Loucy (cell line): ENCODE measurements at regions not wholly inside any gene's neighbourhood (a gene's known extent, or its start where the extent isn't known, plus 50 kb on each side); places are given as distances from the start of the nearest gene placed in this dataset.
"Not testable (repeated sequence)": the region's sequence is repeated elsewhere in the genome, so short reads cannot be mapped to it uniquely, and the experiment has no call there.

Source experiments
- H2AFZ ChIP-seq: fragments of 200-600 bp; sonication (generic); 2 replicates; pipeline ENCODE4 v1.6.0; 2016; ENCODE audit warnings: antibody characterized with exemption, mild to moderate bottlenecking, low read length, moderate library complexity
- H3F3A ChIP-seq: fragments of 200-600 bp; 2 replicates; pipeline ENCODE4 v1.6.0; 2016; ENCODE audit warnings: antibody characterized with exemption, low read depth, mild to moderate bottlenecking
- H3K27me3 ChIP-seq: fragments of 200-600 bp; sonication (generic); 2 replicates; pipeline ENCODE4 v1.6.1; 2014; ENCODE audit warnings: low read length, mild to moderate bottlenecking; ENCODE audit not compliant: insufficient read depth, poor library complexity, severe bottlenecking
- H3K36me3 ChIP-seq: fragments of 200-600 bp; sonication (generic); 2 replicates; pipeline ENCODE4 v1.6.1; 2016; ENCODE audit warnings: low read length; ENCODE audit not compliant: insufficient read depth
- H3K4me1 ChIP-seq: fragments of 200-600 bp; sonication (generic); 2 replicates; pipeline ENCODE4 v1.5.1; 2014; ENCODE audit warnings: low read length, mild to moderate bottlenecking; ENCODE audit not compliant: insufficient read depth, poor library complexity, severe bottlenecking
- H3K4me2 ChIP-seq: fragments of 200-600 bp; sonication (generic); 2 replicates; pipeline ENCODE4 v1.6.0; 2014; ENCODE audit warnings: antibody characterized with exemption, low read length, low read depth, mild to moderate bottlenecking; ENCODE audit not compliant: poor library complexity, severe bottlenecking
- H3K4me3 ChIP-seq: fragments of 200-600 bp; sonication (generic); 2 replicates; pipeline ENCODE4 v1.5.1; 2014; ENCODE audit warnings: low read length, mild to moderate bottlenecking, mixed read lengths; ENCODE audit not compliant: poor library complexity, severe bottlenecking
- H3K79me2 ChIP-seq: fragments of 200-600 bp; sonication (generic); 2 replicates; pipeline ENCODE4 v1.6.1; 2014; ENCODE audit warnings: low read length; ENCODE audit not compliant: insufficient read depth
- H3K9ac ChIP-seq: fragments of 200-600 bp; sonication (generic); 2 replicates; pipeline ENCODE4 v1.6.0; 2014; ENCODE audit warnings: mild to moderate bottlenecking, low read depth, low read length, moderate library complexity; ENCODE audit not compliant: poor library complexity, severe bottlenecking
- H3K9me2 ChIP-seq: fragments of 200-600 bp; sonication (generic); replicated peaks from 2 replicates; pipeline ENCODE4 v1.6.1; 2016; ENCODE audit warnings: low read depth, low read length, mixed read lengths
- H3K9me3 ChIP-seq: fragments of 200-600 bp; sonication (generic); 2 replicates; pipeline ENCODE4 v1.6.1; 2014; ENCODE audit warnings: mild to moderate bottlenecking, antibody characterized with exemption, low read length, low read depth; ENCODE audit not compliant: insufficient read depth
- H4K20me1 ChIP-seq: fragments of 200-600 bp; sonication (generic); 2 replicates; pipeline ENCODE4 v1.6.0; 2014; ENCODE audit warnings: antibody characterized with exemption, low read length, mild to moderate bottlenecking; ENCODE audit not compliant: insufficient read depth, poor library complexity, severe bottlenecking
- CTCF ChIP-seq: fragments of 200-600 bp; sonication (generic); conservative IDR thresholded peaks from 2 replicates; pipeline ENCODE4 v1.5.1; 2014; ENCODE audit warnings: mild to moderate bottlenecking, antibody characterized with exemption, low read length
- EZH2phosphoT487 ChIP-seq: fragments of 200-600 bp; IDR thresholded peaks from 2 replicates; pipeline ENCODE4 v1.6.1; 2018; ENCODE audit warnings: antibody characterized with exemption, mild to moderate bottlenecking, moderate library complexity, borderline replicate concordance

- no peak overlapping the region for H2AFZ ChIP-seq
- no peaks in the 10 kb centered on the region for H3K27me3 ChIP-seq
- H3K4me1 ChIP-seq, result no peaks in the 10 kb centered on the region
- H3K36me3 ChIP-seq, result no peaks in the 10 kb centered on the region
- 0 out of 2 replicates have a peak, but pooled peaks cover 3% of the 10 kb centered on the region for H3K9me2 ChIP-seq
- no peaks in the 10 kb centered on the region for H3K9me3 ChIP-seq
- no peak overlapping the region for H3K9ac ChIP-seq
- H3K4me2 ChIP-seq, result no peak overlapping the region
- no peaks in the 10 kb centered on the region for H3F3A ChIP-seq
- no peak overlapping the region for H3K4me3 ChIP-seq
- no peaks in the 10 kb centered on the region for H3K79me2 ChIP-seq
- TF ChIP-seq EZH2phosphoT487 (no peak), CTCF (no peak)
- H4K20me1 ChIP-seq, result no peaks in the 10 kb centered on the region
Observed at GRCh38 chr16:60137891-60138290, 1403.8 kb upstream of the GOT2 start.

- H3K4me1 ChIP-seq, result no peaks in the 10 kb centered on the region
- no peaks in the 10 kb centered on the region for H3F3A ChIP-seq
- H3K9me2 ChIP-seq, result no peaks in the 10 kb centered on the region
- H3K4me2 ChIP-seq, result no peak overlapping the region
- no peak overlapping the region for H3K4me3 ChIP-seq
- no peak overlapping the region for H3K9ac ChIP-seq
- no peaks in the 10 kb centered on the region for H3K9me3 ChIP-seq
- no peak for TF ChIP-seq EZH2phosphoT487
- TF ChIP-seq CTCF, result no peak
- H3K27me3 ChIP-seq, result no peaks in the 10 kb centered on the region
- no peaks in the 10 kb centered on the region for H4K20me1 ChIP-seq
- H2AFZ ChIP-seq, result no peak overlapping the region
- no peaks in the 10 kb centered on the region for H3K79me2 ChIP-seq
- no peaks in the 10 kb centered on the region for H3K36me3 ChIP-seq
Observed at GRCh38 chr16:60127196-60127595, 1393.1 kb upstream of the GOT2 start.

GRCh38 chr16:60126115-60126514, 1392.0 kb upstream of the GOT2 start:
- H3K27me3 ChIP-seq, H3K4me1 ChIP-seq, H2AFZ ChIP-seq, H3K4me3 ChIP-seq, H3K9me3 ChIP-seq, H3K36me3 ChIP-seq, H4K20me1 ChIP-seq, H3K9me2 ChIP-seq, H3K4me2 ChIP-seq, H3F3A ChIP-seq, H3K9ac ChIP-seq, H3K79me2 ChIP-seq: not testable (repeated sequence)

GRCh38 chr16:60123392-60124023, 1389.4 kb upstream of the GOT2 start:
- Histone ChIP-seq H3K79me2 (no peaks in the 10 kb centered on the region), H3K9ac (no peak overlapping the region), H2AFZ (no peak overlapping the region), H3K4me1 (no peaks in the 10 kb centered on the region), H3K4me2 (no peak overlapping the region), H3K9me3 (no peaks in the 10 kb centered on the region), H4K20me1 (no peaks in the 10 kb centered on the region), H3K27me3 (no peaks in the 10 kb centered on the region), H3K9me2 (no peaks in the 10 kb centered on the region), H3K36me3 (no peaks in the 10 kb centered on the region), H3K4me3 (no peak overlapping the region), H3F3A (no peaks in the 10 kb centered on the region)
- no peak for TF ChIP-seq EZH2phosphoT487
- TF ChIP-seq CTCF, result no peak
